Adrenal gland (tissue), 9 donors: ENCODE measurements at regions not wholly inside any gene's neighbourhood (a gene's known extent, or its start where the extent isn't known, plus 50 kb on each side); places are given as distances from the start of the nearest gene placed in this dataset.

Source experiments
- DNase-seq, 7 donors: peaks; one replicate each; pipeline ENCODE4 v3.0.0-alpha.2; 2019 to 2020
- H3K27ac ChIP-seq, 5 donors: fragments of 200-600 bp; sonication (generic) in 4 of 5; 1 replicate in 3 of 5; 2 replicates in 2 of 5; pipeline versions ENCODE4 v1.5.1 to v1.8.0; 2016 to 2020; ENCODE audit warnings: mild to moderate bottlenecking in 1 of 5
- H3K27me3 ChIP-seq: fragments of 200-600 bp; 2 replicates; pipeline ENCODE4 v1.8.0; 2021
- H3K36me3 ChIP-seq, 2 donors: fragments of 200-600 bp; replicated peaks in 1 of 2; 1 replicate in 1 of 2; 2 replicates in 1 of 2; pipeline versions ENCODE4 v1.5.1 to v1.8.0; 2018 to 2022
- H3K4me1 ChIP-seq, 2 donors: fragments of 200-600 bp; replicated peaks in 1 of 2; 1 replicate in 1 of 2; 2 replicates in 1 of 2; pipeline versions ENCODE4 v1.5.1 to v1.8.0; 2018 to 2021
- H3K4me3 ChIP-seq, 4 donors: fragments of 200-600 bp; sonication (generic) in 3 of 4; one replicate each; pipeline ENCODE4 v1.5.1; 2016 to 2018
- H3K9me3 ChIP-seq, 3 donors: fragments of 200-600 bp; sonication (generic) in 1 of 3; replicated peaks in 1 of 3; 1 replicate in 2 of 3; 2 replicates in 1 of 3; pipeline versions ENCODE4 v1.5.1 to v1.8.0; 2016 to 2021
- POLR2A ChIP-seq, 2 donors: fragments of 450-650 bp; IDR thresholded peaks; one replicate each; pipeline ENCODE4 v1.6.1; 2017; ENCODE audit warnings: antibody characterized with exemption in 2 of 2, mild to moderate bottlenecking in 2 of 2, moderate library complexity in 1 of 2
- WGBS, 4 donors: extraction: QIAGEN DNeasy Blood & Tissue Kit in 2 of 4; methylation state at CpG; one replicate each; pipeline versions ENCODE4 v1.1.5 to v1.1.7; 2013 to 2017; 5-methylcytosine and 5-hydroxymethylcytosine counted together
- intact Hi-C, 2 donors: fragments of 100-400 bp; cut with DNase I; formaldehyde crosslinking; loops; one replicate each; pipeline versions ENCODE4 v1.14.1 to v1.15.0; 2022 to 2023
- TF ChIP-seq, protein P1 (sequence below), 6 experiments: fragments of 450-650 bp in 4 of 6; fragments of 200-600 bp in 2 of 6; sonication (generic) in 1 of 6; IDR thresholded peaks; 1 replicate in 5 of 6; 2 replicates in 1 of 6; pipeline versions ENCODE4 v1.5.1 to v1.8.0; 2016 to 2021; ENCODE audit warnings: antibody characterized with exemption in 6 of 6, mild to moderate bottlenecking in 2 of 6, moderate library complexity in 1 of 6
- donor health status: healthy with polysubstance abuse.
- donor health status: Bipolar disorder and iron deficiency.
- donor health status: DM: yes; HTN: yes; CAD: no.
- donor health status: DM: no; HTN: no; CAD: no.
- donor health status: DM: no; HTN: no; CAD: no.

DNA sequence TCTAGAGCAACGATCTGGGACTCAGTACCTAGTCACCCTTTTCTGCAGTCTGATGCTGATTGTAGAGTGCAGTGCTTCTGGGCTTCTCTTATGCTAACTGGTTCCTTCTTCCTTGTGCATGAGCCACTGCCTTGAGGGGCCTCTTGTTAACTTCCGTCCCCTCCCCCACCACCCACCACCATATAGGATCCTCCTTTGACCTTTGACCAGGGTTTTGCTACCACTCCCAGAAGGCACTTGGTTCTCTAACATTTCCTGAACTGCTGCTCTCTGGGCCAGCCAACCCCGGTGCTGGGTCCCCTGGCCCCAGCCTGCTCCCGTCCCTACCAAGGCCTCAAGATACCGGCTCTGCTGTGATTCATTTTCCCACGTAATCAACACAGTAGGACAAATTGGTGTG lies 104.6 kb upstream of the KLF3 start:
- Histone ChIP-seq H3K36me3 (no peaks in the 10 kb centered on the region), H3K9me3 (no peaks in the 10 kb centered on the region), H3K27ac (no peak overlapping the region), H3K4me3 (no peak overlapping the region), H3K4me1 (no peaks in the 10 kb centered on the region), H3K27me3 (no peaks in the 10 kb centered on the region)
- intact Hi-C loops: no loop called here
- TF ChIP-seq, protein P1, sequence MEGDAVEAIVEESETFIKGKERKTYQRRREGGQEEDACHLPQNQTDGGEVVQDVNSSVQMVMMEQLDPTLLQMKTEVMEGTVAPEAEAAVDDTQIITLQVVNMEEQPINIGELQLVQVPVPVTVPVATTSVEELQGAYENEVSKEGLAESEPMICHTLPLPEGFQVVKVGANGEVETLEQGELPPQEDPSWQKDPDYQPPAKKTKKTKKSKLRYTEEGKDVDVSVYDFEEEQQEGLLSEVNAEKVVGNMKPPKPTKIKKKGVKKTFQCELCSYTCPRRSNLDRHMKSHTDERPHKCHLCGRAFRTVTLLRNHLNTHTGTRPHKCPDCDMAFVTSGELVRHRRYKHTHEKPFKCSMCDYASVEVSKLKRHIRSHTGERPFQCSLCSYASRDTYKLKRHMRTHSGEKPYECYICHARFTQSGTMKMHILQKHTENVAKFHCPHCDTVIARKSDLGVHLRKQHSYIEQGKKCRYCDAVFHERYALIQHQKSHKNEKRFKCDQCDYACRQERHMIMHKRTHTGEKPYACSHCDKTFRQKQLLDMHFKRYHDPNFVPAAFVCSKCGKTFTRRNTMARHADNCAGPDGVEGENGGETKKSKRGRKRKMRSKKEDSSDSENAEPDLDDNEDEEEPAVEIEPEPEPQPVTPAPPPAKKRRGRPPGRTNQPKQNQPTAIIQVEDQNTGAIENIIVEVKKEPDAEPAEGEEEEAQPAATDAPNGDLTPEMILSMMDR (IDR thresholded peaks at IDR 0.05): no peak
- TF ChIP-seq POLR2A (IDR thresholded peaks at IDR 0.05): no peak
- no peak for DNase-seq
- WGBS, 4 donors: 87 to 90% (median 89%) methylated on average over 6 of the region's 6 CpGs

DNA sequence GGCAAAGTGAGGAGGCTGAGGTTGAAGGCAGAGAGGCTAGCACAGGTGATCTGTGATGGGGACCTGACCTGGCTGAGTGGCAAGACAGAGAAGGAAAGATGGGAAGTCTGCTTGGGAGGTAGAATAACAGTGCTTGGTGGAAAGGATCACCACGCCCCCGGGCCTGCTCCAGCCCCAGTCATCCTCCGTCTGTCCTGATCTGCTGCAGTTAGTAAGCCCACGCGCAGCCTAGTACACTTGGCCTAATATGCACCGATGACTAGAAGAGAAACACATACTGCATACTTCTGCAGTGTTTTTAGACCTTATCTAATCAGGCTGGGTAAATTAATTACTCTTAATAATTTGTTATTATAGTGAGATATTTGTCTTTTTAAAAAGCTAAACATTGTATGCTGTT lies 103.7 kb upstream of the KLF3 start:
- Histone ChIP-seq H3K27ac (no peak overlapping the region), H3K4me1 (no peaks in the 10 kb centered on the region), H3K9me3 (no peaks in the 10 kb centered on the region), H3K4me3 (no peak overlapping the region), H3K36me3 (no peaks in the 10 kb centered on the region), H3K27me3 (no peaks in the 10 kb centered on the region)
- 76 to 91% (median 82%) methylated on average over 6 of the region's 6 CpGs for WGBS, 4 donors
- TF ChIP-seq, protein P1 (IDR thresholded peaks at IDR 0.05): no peak
- TF ChIP-seq POLR2A (IDR thresholded peaks at IDR 0.05): no peak
- intact Hi-C loops: no loop called here
- no peak for DNase-seq

DNA sequence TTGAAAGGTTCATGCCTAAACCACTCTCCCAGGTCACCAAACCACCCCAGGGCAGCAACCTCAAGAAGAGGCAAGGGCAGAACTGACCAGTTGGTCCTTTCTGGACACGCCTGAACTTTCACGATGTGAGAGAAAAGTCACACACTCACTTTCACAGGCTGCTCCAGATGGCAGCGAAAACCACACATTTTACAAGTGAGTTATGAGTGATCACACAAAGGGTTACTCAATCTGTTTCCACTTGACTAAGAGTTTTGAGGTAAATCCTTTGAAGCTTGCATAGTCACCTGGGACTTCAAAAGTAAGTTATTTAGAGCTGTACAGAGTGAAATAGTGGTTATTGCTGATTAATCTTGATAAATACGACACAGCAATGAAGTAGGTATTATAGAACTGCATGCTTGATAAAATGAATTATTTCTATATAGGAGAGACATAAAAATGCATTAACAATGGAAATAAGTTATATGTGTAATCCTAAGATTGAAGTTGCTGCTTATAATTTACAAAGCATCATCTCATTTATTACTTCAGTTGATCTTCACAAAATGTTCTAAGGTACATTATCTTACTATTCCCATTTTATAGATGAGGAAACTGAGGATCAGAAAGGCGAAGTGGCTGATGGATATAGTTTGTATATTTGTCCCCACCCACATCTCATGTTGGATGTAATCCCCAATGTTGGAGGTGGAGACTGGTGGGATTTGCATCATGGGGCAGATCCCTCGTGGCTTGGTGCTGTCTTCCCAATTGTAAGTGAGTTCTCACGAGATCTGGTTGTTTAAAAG lies 103.0 kb upstream of the KLF3 start:
- DNase-seq: no peak
- Histone ChIP-seq H3K4me3 (no peak overlapping the region), H3K9me3 (no peaks in the 10 kb centered on the region), H3K36me3 (no peaks in the 10 kb centered on the region), H3K27me3 (no peaks in the 10 kb centered on the region), H3K27ac (no peak overlapping the region), H3K4me1 (no peaks in the 10 kb centered on the region)
- intact Hi-C loops: no loop called here
- TF ChIP-seq, protein P1 (IDR thresholded peaks at IDR 0.05): no peak
- no peak for TF ChIP-seq POLR2A (IDR thresholded peaks at IDR 0.05)
- WGBS, 4 donors: 78 to 89% (median 85%) methylated on average over 7 of the region's 7 CpGs

DNA sequence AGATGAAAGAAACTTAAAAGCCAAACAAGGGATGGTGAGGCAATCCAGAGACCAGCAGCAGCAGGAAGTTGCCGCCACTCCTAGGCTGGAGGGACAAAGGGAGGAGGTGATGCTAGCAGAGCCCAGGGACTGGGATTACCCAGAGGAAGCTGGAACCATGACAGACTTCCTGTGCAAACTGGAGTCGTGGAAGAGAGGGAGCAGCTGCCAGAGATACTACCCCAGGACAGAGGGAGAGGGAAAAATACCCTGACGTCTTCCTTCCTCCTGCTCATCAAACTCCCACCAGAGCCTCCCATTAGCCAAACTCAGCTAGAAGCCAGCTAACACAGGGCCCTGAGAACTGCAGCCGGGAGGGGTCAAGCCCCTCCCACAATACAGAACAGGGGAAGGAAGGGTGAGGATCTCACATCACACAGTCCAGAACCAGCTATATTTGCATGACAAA lies 101.2 kb upstream of the KLF3 start:
- Histone ChIP-seq H3K4me3 (no peak overlapping the region), H3K4me1 (no peaks in the 10 kb centered on the region), H3K27ac (peak overlapping the region in 1 of 5 donors; percentile 7), H3K27me3 (no peaks in the 10 kb centered on the region), H3K36me3 (no peaks in the 10 kb centered on the region), H3K9me3 (no peaks in the 10 kb centered on the region)
- TF ChIP-seq POLR2A (IDR thresholded peaks at IDR 0.05): no peak
- TF ChIP-seq, protein P1 (IDR thresholded peaks at IDR 0.05): no peak
- 38 to 58% (median 48%) methylated on average over 4 of the region's 4 CpGs for WGBS, 4 donors
- DNase-seq: peak; percentile 21 to 65 (median 44)
- intact Hi-C loops: no loop called here
